ENCODE measurements at regions not wholly inside any gene's neighbourhood (a gene's known extent, or its start where the extent isn't known, plus 50 kb on each side); places are given as distances from the start of the nearest gene placed in this dataset.

- in situ Hi-C loops (cut with MboI; ENCODE audit: low sequenced_read_pairs in 4 of 4) (no loop called here), intact Hi-C loops (cut with DNase I; ENCODE audit: low total_unique reads) (no loop called here)
- no peak for DNase-seq
- no peaks in the 10 kb centered on the region for H3K27me3 ChIP-seq
- no peaks in the 10 kb centered on the region for H3K9me3 ChIP-seq
- H3K4me3 ChIP-seq: no peak overlapping the region
- TF ChIP-seq CTCF (IDR thresholded peaks at IDR 0.05 in 4 of 5, conservative IDR thresholded peaks at IDR 0.05 in 1 of 5) (no peak), POLR2A (IDR thresholded peaks at IDR 0.05) (no peak)
- no peaks in the 10 kb centered on the region for H3K4me1 ChIP-seq
- no peak overlapping the region for H3K27ac ChIP-seq
- no peak for ATAC-seq
- H3K36me3 ChIP-seq: no peaks in the 10 kb centered on the region
These were observed 612.7 kb downstream of the SLITRK6 start for GRCh38 chr13:85186356-85187045.

- TF ChIP-seq CTCF (IDR thresholded peaks at IDR 0.05 in 4 of 5, conservative IDR thresholded peaks at IDR 0.05 in 1 of 5) (no peak), POLR2A (IDR thresholded peaks at IDR 0.05) (no peak)
- in situ Hi-C loops (cut with MboI; ENCODE audit: low sequenced_read_pairs in 4 of 4): no loop called here
- H3K27me3 ChIP-seq: no peaks in the 10 kb centered on the region
- H3K9me3 ChIP-seq: no peaks in the 10 kb centered on the region
- H3K36me3 ChIP-seq: no peaks in the 10 kb centered on the region
- H3K4me3 ChIP-seq: no peak overlapping the region
- intact Hi-C loops (cut with DNase I; ENCODE audit: low total_unique reads): no loop called here
- H3K27ac ChIP-seq: no peak overlapping the region
- ATAC-seq (no peak), DNase-seq (no peak)
- H3K4me1 ChIP-seq: no peaks in the 10 kb centered on the region
These were observed 624.9 kb downstream of the SLITRK6 start for GRCh38 chr13:85174291-85174690.

- ATAC-seq: no peak
- Histone ChIP-seq H3K27me3 (no peaks in the 10 kb centered on the region), H3K36me3 (no peaks in the 10 kb centered on the region), H3K4me3 (no peak overlapping the region), H3K4me1 (no peaks in the 10 kb centered on the region), H3K27ac (no peak overlapping the region), H3K9me3 (no peaks in the 10 kb centered on the region)
- no peak for TF ChIP-seq CTCF (IDR thresholded peaks at IDR 0.05 in 4 of 5, conservative IDR thresholded peaks at IDR 0.05 in 1 of 5)
- no peak for TF ChIP-seq POLR2A (IDR thresholded peaks at IDR 0.05)
- no peak for DNase-seq
- intact Hi-C loops (cut with DNase I; ENCODE audit: low total_unique reads) (no loop called here), in situ Hi-C loops (cut with MboI; ENCODE audit: low sequenced_read_pairs in 4 of 4) (no loop called here)
These were observed 628.8 kb downstream of the SLITRK6 start for GRCh38 chr13:85170372-85170771.

DNA sequence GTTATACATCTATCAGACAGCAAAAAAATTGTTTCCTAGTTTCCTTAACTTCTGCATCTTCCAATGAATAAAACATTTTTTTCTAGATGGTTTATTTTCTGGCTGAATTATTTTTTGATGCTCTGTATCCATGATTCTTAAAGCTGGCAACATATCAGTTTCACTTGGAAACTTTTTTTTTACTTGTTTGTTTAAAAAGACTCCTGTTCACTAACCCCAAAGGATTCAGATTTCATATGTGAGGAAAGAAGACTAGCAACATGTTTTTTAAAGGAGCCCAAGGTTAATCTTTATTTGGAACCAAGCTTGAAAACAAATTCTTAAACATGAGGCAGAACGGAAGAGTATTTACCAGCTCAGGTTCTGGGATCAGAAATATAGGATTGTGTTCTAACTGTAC, 632.3 kb downstream of the SLITRK6 start:
- Histone ChIP-seq H3K27ac (no peak overlapping the region), H3K4me1 (no peaks in the 10 kb centered on the region), H3K36me3 (no peaks in the 10 kb centered on the region), H3K9me3 (no peaks in the 10 kb centered on the region), H3K27me3 (no peaks in the 10 kb centered on the region), H3K4me3 (no peak overlapping the region)
- DNase-seq: no peak
- intact Hi-C loops (cut with DNase I; ENCODE audit: low total_unique reads) (no loop called here), in situ Hi-C loops (cut with MboI; ENCODE audit: low sequenced_read_pairs in 4 of 4) (no loop called here)
- no peak for TF ChIP-seq CTCF (IDR thresholded peaks at IDR 0.05 in 4 of 5, conservative IDR thresholded peaks at IDR 0.05 in 1 of 5)
- no peak for TF ChIP-seq POLR2A (IDR thresholded peaks at IDR 0.05)
- no peak for ATAC-seq

GRCh38 chr13:85163063-85163462, 636.2 kb downstream of the SLITRK6 start:
- no peaks in the 10 kb centered on the region for H3K36me3 ChIP-seq
- H3K27me3 ChIP-seq: no peaks in the 10 kb centered on the region
- no peaks in the 10 kb centered on the region for H3K4me1 ChIP-seq
- in situ Hi-C loops (cut with MboI; ENCODE audit: low sequenced_read_pairs in 4 of 4) (no loop called here), intact Hi-C loops (cut with DNase I; ENCODE audit: low total_unique reads) (no loop called here)
- no peak overlapping the region for H3K4me3 ChIP-seq
- H3K9me3 ChIP-seq: no peaks in the 10 kb centered on the region
- ATAC-seq (no peak), DNase-seq (no peak)
- TF ChIP-seq POLR2A (IDR thresholded peaks at IDR 0.05) (no peak), CTCF (IDR thresholded peaks at IDR 0.05 in 4 of 5, conservative IDR thresholded peaks at IDR 0.05 in 1 of 5) (no peak)
- no peak overlapping the region for H3K27ac ChIP-seq
